Left ventricle myocardium inferior (tissue), 1 donor: ENCODE measurements at regions not wholly inside any gene's neighbourhood (a gene's known extent, or its start where the extent isn't known, plus 50 kb on each side); places are given as distances from the start of the nearest gene placed in this dataset.

Experiments
- DNase-seq: peaks from one replicate; pipeline ENCODE4 v3.0.0-alpha.2; 2020
- H3K27ac ChIP-seq: fragments of 200-600 bp; replicated peaks from 2 replicates; pipeline ENCODE4 v1.8.0; 2021
- H3K27me3 ChIP-seq: fragments of 200-600 bp; 2 replicates; pipeline ENCODE4 v1.8.0; 2021; ENCODE audit warnings: low read depth
- H3K36me3 ChIP-seq: fragments of 200-600 bp; 2 replicates; pipeline ENCODE4 v1.8.0; 2021
- H3K4me1 ChIP-seq: fragments of 200-600 bp; 2 replicates; pipeline ENCODE4 v1.8.0; 2021
- H3K4me3 ChIP-seq: fragments of 200-600 bp; 2 replicates; pipeline ENCODE4 v1.8.0; 2021; ENCODE audit warnings: mild to moderate bottlenecking, moderate library complexity
- H3K9me3 ChIP-seq: fragments of 200-600 bp; replicated peaks from 2 replicates; pipeline ENCODE4 v1.8.0; 2021
- CTCF ChIP-seq: fragments of 200-600 bp; IDR thresholded peaks from 2 replicates; pipeline ENCODE4 v1.8.0; 2021; ENCODE audit warnings: antibody characterized with exemption, mild to moderate bottlenecking, borderline replicate concordance
- intact Hi-C: fragments of 100-400 bp; cut with micrococcal nuclease; formaldehyde crosslinking; loops from one replicate; pipeline ENCODE4 v1.11.0; 2022
- donor health status: DM: no; HTN: yes; CAD: no; lungs with severe emphysema.

- H3K4me1 ChIP-seq = peaks cover 6% of the 10 kb centered on the region
- H3K9me3 ChIP-seq = peaks cover 18% of the 10 kb centered on the region
- H3K27ac ChIP-seq = no peak overlapping the region
- TF ChIP-seq CTCF = no peak
- DNase-seq = no peak
- intact Hi-C loops = no loop called here
- H3K27me3 ChIP-seq = no peaks in the 10 kb centered on the region
- H3K36me3 ChIP-seq = no peaks in the 10 kb centered on the region
- H3K4me3 ChIP-seq = no peak overlapping the region
Observed at GRCh38 chr5:123790226-123790625, 278.2 kb downstream of the CSNK1G3 start.

DNA sequence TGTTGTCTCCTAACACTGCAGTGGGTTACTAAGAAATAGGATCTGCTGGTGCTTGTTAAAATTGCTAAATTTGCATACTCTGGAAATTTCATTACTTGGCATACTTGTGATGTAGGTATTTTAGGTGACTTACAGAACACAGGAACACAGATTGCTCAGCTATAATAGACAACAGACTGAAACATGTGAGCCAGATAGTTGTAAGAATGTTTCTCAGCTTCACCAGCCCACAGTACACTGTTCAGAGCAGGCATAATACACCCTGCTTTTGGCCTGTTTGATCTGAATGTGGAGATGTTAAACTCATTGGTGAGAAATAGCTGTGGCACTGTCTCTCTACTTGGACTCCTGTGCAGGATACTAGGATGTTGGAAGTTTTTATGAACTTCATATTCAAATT is 275.7 kb downstream of the CSNK1G3 start:
- Histone ChIP-seq H3K4me1 (peaks cover 6% of the 10 kb centered on the region), H3K9me3 (peaks cover 18% of the 10 kb centered on the region), H3K36me3 (no peaks in the 10 kb centered on the region), H3K27me3 (no peaks in the 10 kb centered on the region), H3K4me3 (no peak overlapping the region), H3K27ac (no peak overlapping the region)
- TF ChIP-seq CTCF = no peak
- no peak for DNase-seq
- intact Hi-C loops = no loop called here

DNA sequence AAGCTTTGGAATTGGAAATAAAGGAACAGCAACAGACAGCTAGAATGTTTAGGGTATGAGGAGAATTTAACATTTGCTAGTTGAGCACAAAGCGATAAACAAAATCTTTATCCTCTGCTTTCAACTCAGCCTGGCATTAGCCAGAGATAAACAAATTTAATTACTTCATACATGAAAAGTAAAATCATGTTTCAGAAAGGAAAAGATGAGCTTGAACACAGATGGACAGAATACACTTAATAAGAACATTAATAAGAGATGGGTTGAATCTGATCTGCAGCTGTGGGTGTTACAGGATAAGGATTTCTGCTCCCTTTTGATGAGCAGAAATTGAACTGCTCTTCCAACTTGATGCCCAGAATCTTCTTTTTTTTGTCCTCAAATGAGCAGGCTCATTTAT is 275.2 kb downstream of the CSNK1G3 start:
- no peak for TF ChIP-seq CTCF
- Histone ChIP-seq H3K4me1 (peaks cover 6% of the 10 kb centered on the region), H3K36me3 (no peaks in the 10 kb centered on the region), H3K27me3 (no peaks in the 10 kb centered on the region), H3K4me3 (no peak overlapping the region), H3K27ac (no peak overlapping the region), H3K9me3 (peaks cover 18% of the 10 kb centered on the region)
- no peak for DNase-seq
- intact Hi-C loops = no loop called here

DNA sequence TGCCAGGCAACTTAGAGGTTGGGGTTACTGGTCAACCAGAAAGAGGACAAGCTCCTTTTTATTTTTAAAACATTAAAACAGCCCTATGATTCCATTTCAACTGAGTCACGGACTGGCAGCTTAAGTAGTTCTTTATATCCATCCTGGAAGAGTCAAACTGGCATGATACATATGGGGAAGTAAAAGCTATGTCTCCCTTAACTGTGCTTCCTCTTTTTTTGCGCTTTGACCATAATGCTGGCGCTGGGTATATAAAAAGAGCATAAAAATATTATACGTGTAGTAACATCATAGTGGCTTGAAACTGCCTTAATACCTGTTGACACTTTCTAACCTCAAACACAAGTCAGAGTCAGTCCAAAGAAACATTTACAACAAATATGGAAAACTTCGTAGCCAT is 274.4 kb downstream of the CSNK1G3 start:
- Histone ChIP-seq H3K9me3 (peaks cover 18% of the 10 kb centered on the region), H3K27me3 (no peaks in the 10 kb centered on the region), H3K4me1 (peaks cover 6% of the 10 kb centered on the region), H3K27ac (no peak overlapping the region), H3K36me3 (no peaks in the 10 kb centered on the region), H3K4me3 (no peak overlapping the region)
- intact Hi-C loops = no loop called here
- DNase-seq = no peak
- TF ChIP-seq CTCF = no peak

- Histone ChIP-seq H3K27me3 (no peaks in the 10 kb centered on the region), H3K9me3 (peaks cover 15% of the 10 kb centered on the region), H3K27ac (no peak overlapping the region), H3K36me3 (no peaks in the 10 kb centered on the region), H3K4me1 (peaks cover 6% of the 10 kb centered on the region), H3K4me3 (no peak overlapping the region)
- no peak for TF ChIP-seq CTCF
- no peak for DNase-seq
- intact Hi-C loops = no loop called here
Observed at GRCh38 chr5:123785162-123786071, 273.4 kb downstream of the CSNK1G3 start.
